ENCODE measurements at regions not wholly inside any gene's neighbourhood (a gene's known extent, or its start where the extent isn't known, plus 50 kb on each side); places are given as distances from the start of the nearest gene placed in this dataset.

- DNase-seq (no peak), ATAC-seq (ENCODE audit: low read depth) (no peak)
- Histone ChIP-seq H3K36me3 (replicated peaks in 1 of 2; ENCODE audit: control extremely low read depth in 1 of 2, control insufficient read depth in 1 of 2, extremely low read depth in 1 of 2, insufficient read depth in 2 of 2, low read length in 1 of 2) (no peaks in the 10 kb centered on the region), H4K20me1 (ENCODE audit: control insufficient read depth, insufficient read depth, low read length, poor library complexity, severe bottlenecking) (no peaks in the 10 kb centered on the region), H3K79me2 (ENCODE audit: control insufficient read depth, insufficient read depth, low read length) (no peaks in the 10 kb centered on the region), H3K4me3 (ENCODE audit: control extremely low read depth in 1 of 5, extremely low read depth in 1 of 5, insufficient read depth in 1 of 5, low read depth in 2 of 5, low read length in 4 of 5) (no peak overlapping the region), H3K9ac (ENCODE audit: low read length) (no peak overlapping the region), H3K4me1 (ENCODE audit: control insufficient read depth in 2 of 2, insufficient read depth in 2 of 2, low read length in 2 of 2) (no peaks in the 10 kb centered on the region), H3K27ac (ENCODE audit: low read length in 2 of 2) (no peak overlapping the region), H3K9me3 (ENCODE audit: control extremely low read depth in 1 of 3, control insufficient read depth in 2 of 3, insufficient read depth in 1 of 3, low read length in 2 of 3) (peaks cover 0 to 6% (median 1%) of the 10 kb centered on the region in 3 donors), H2AFZ (ENCODE audit: insufficient read depth, low read depth, low read length, poor library complexity, severe bottlenecking) (no peak overlapping the region), H3K4me2 (replicated peaks; ENCODE audit: low read depth, low read length, poor library complexity, severe bottlenecking) (no peak overlapping the region), H3K27me3 (replicated peaks in 1 of 4; ENCODE audit: control extremely low read depth in 1 of 4, control insufficient read depth in 3 of 4, insufficient read depth in 4 of 4, low read length in 3 of 4) (peaks cover 0 to 3% (median 0%) of the 10 kb centered on the region in 4 experiments)
- no peaks in the 10 kb centered on the region for H3K4me1 Mint-ChIP-seq
- H3K4me3 Mint-ChIP-seq = no peak overlapping the region
- H3K9me3 Mint-ChIP-seq (ENCODE audit: insufficient read depth) = no peaks in the 10 kb centered on the region
- ChIA-PET POLR2A (no interaction called here), CTCF (no interaction called here)
- intact Hi-C loops (cut with micrococcal nuclease) = no loop called here
- no CpG with 5 or more reads among the region's 2 CpGs for WGBS (ENCODE audit: insufficient coverage)
- TF ChIP-seq CTCF (IDR thresholded peaks at IDR 0.05) = no peak
- no peak for TF ChIP-seq EZH2 (IDR thresholded peaks at IDR 0.05; ENCODE audit: borderline replicate concordance, insufficient read depth, low read depth, low read length, poor library complexity, severe bottlenecking)
- no peak overlapping the region for H3K27ac Mint-ChIP-seq
- H3K27me3 Mint-ChIP-seq = peaks cover 16% of the 10 kb centered on the region
These were observed 51.9 kb upstream of the PRRC2C start for GRCh38 chr1:171433451-171433850.

GRCh38 chr1:171434717-171435346 lies 50.5 kb upstream of the PRRC2C start:
- H3K36me3 ChIP-seq (replicated peaks in 1 of 2; ENCODE audit: control extremely low read depth in 1 of 2, control insufficient read depth in 1 of 2, extremely low read depth in 1 of 2, insufficient read depth in 2 of 2, low read length in 1 of 2) = no peaks in the 10 kb centered on the region
- peaks cover 0 to 1% (median 0%) of the 10 kb centered on the region in 3 donors for H3K9me3 ChIP-seq (ENCODE audit: control extremely low read depth in 1 of 3, control insufficient read depth in 2 of 3, insufficient read depth in 1 of 3, low read length in 2 of 3)
- no peaks in the 10 kb centered on the region for H4K20me1 ChIP-seq (ENCODE audit: control insufficient read depth, insufficient read depth, low read length, poor library complexity, severe bottlenecking)
- H3K4me1 Mint-ChIP-seq = no peaks in the 10 kb centered on the region
- no peak overlapping the region for H2AFZ ChIP-seq (ENCODE audit: insufficient read depth, low read depth, low read length, poor library complexity, severe bottlenecking)
- intact Hi-C loops (cut with micrococcal nuclease) = no loop called here
- no peaks in the 10 kb centered on the region for H3K79me2 ChIP-seq (ENCODE audit: control insufficient read depth, insufficient read depth, low read length)
- H3K27me3 ChIP-seq (replicated peaks in 1 of 4; ENCODE audit: control extremely low read depth in 1 of 4, control insufficient read depth in 3 of 4, insufficient read depth in 4 of 4, low read length in 3 of 4) = peaks cover 0 to 3% (median 0%) of the 10 kb centered on the region in 4 experiments
- TF ChIP-seq CTCF (IDR thresholded peaks at IDR 0.05) (no peak), EZH2 (IDR thresholded peaks at IDR 0.05; ENCODE audit: borderline replicate concordance, insufficient read depth, low read depth, low read length, poor library complexity, severe bottlenecking) (no peak)
- no peak overlapping the region for H3K4me3 Mint-ChIP-seq
- POLR2A ChIA-PET = no interaction called here
- H3K27ac Mint-ChIP-seq = no peak overlapping the region
- H3K4me1 ChIP-seq (ENCODE audit: control insufficient read depth in 2 of 2, insufficient read depth in 2 of 2, low read length in 2 of 2) = no peaks in the 10 kb centered on the region
- DNase-seq (no peak), ATAC-seq (ENCODE audit: low read depth) (no peak)
- no peak overlapping the region for H3K9ac ChIP-seq (ENCODE audit: low read length)
- H3K4me3 ChIP-seq (ENCODE audit: control extremely low read depth in 1 of 5, extremely low read depth in 1 of 5, insufficient read depth in 1 of 5, low read depth in 2 of 5, low read length in 4 of 5) = no peak overlapping the region
- H3K27me3 Mint-ChIP-seq = peaks cover 21% of the 10 kb centered on the region
- no peaks in the 10 kb centered on the region for H3K9me3 Mint-ChIP-seq (ENCODE audit: insufficient read depth)
- H3K4me2 ChIP-seq (replicated peaks; ENCODE audit: low read depth, low read length, poor library complexity, severe bottlenecking) = no peak overlapping the region
- 49% methylated on average over 7 of the region's 9 CpGs for WGBS (ENCODE audit: insufficient coverage)
- CTCF ChIA-PET = no interaction called here
- H3K27ac ChIP-seq (ENCODE audit: low read length in 2 of 2) = no peak overlapping the region
